ENCODE measurements at regions not wholly inside any gene's neighbourhood (a gene's known extent, or its start where the extent isn't known, plus 50 kb on each side); places are given as distances from the start of the nearest gene placed in this dataset.

GRCh38 chrX:148371291-148371690 is 129.1 kb upstream of the AFF2 start:
- TF ChIP-seq, protein P1, sequence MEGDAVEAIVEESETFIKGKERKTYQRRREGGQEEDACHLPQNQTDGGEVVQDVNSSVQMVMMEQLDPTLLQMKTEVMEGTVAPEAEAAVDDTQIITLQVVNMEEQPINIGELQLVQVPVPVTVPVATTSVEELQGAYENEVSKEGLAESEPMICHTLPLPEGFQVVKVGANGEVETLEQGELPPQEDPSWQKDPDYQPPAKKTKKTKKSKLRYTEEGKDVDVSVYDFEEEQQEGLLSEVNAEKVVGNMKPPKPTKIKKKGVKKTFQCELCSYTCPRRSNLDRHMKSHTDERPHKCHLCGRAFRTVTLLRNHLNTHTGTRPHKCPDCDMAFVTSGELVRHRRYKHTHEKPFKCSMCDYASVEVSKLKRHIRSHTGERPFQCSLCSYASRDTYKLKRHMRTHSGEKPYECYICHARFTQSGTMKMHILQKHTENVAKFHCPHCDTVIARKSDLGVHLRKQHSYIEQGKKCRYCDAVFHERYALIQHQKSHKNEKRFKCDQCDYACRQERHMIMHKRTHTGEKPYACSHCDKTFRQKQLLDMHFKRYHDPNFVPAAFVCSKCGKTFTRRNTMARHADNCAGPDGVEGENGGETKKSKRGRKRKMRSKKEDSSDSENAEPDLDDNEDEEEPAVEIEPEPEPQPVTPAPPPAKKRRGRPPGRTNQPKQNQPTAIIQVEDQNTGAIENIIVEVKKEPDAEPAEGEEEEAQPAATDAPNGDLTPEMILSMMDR (IDR thresholded peaks at IDR 0.05; ENCODE audit: insufficient read depth, low read depth, low read length, missing control alignments): no peak
- DNase-seq (ENCODE audit: low read depth): no peak
- no peak overlapping the region for H3K4me3 ChIP-seq (ENCODE audit: low read length)

GRCh38 chrX:148372925-148373324 is 127.5 kb upstream of the AFF2 start:
- DNase-seq (ENCODE audit: low read depth): no peak
- TF ChIP-seq, protein P1 (IDR thresholded peaks at IDR 0.05; ENCODE audit: insufficient read depth, low read depth, low read length, missing control alignments): no peak
- no peak overlapping the region for H3K4me3 ChIP-seq (ENCODE audit: low read length)

DNA sequence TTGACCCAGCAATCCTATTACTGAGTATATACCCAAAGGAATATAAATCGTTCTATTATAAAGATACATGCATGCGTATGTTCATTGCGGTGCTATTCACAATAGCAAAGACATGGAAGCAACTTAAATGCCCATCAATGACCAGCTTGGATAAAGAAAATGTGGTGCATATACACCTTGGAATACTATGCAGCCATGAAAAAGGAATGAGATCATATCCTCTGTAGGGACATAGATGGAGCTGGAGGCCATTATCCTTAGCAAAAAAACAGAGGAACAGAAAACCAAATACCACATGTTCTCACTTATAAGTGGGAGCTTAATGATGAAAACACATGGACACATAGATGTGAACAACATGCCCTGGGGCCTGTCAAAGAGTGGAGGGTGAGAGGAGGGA is 124.1 kb upstream of the AFF2 start:
- no peak overlapping the region for H3K4me3 ChIP-seq (ENCODE audit: low read length)
- no peak for DNase-seq (ENCODE audit: low read depth)
- TF ChIP-seq, protein P1 (IDR thresholded peaks at IDR 0.05; ENCODE audit: insufficient read depth, low read depth, low read length, missing control alignments): no peak

DNA sequence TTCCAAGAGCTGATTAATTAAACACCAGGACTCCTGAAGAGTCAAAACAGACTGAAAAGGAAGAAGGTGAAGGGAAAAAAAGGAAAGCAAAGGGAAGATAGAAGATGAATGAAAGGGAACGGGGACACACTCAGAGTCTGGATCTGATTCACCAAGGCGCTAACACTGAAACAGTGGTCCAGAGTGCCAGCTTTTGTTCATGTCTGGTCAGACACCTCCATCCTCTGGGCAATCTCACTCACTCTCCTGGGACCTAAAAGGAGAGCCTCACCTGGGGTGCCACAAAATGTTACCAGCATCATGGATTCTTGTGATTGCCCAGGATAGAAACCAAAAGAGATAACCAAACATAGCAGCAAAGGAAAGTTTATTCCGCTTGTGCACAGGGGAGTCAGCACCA is 120.3 kb upstream of the AFF2 start:
- no peak for DNase-seq (ENCODE audit: low read depth)
- TF ChIP-seq, protein P1 (IDR thresholded peaks at IDR 0.05; ENCODE audit: insufficient read depth, low read depth, low read length, missing control alignments): no peak
- no peak overlapping the region for H3K4me3 ChIP-seq (ENCODE audit: low read length)

GRCh38 chrX:148380650-148381561 is 119.5 kb upstream of the AFF2 start:
- no peak for DNase-seq (ENCODE audit: low read depth)
- H3K4me3 ChIP-seq (ENCODE audit: low read length): no peak overlapping the region
- TF ChIP-seq, protein P1 (IDR thresholded peaks at IDR 0.05; ENCODE audit: insufficient read depth, low read depth, low read length, missing control alignments): no peak

- TF ChIP-seq, protein P1 (IDR thresholded peaks at IDR 0.05; ENCODE audit: insufficient read depth, low read depth, low read length, missing control alignments): no peak
- no peak for DNase-seq (ENCODE audit: low read depth)
- H3K4me3 ChIP-seq (ENCODE audit: low read length): no peak overlapping the region
These were observed 118.8 kb upstream of the AFF2 start for GRCh38 chrX:148381603-148382002.

GRCh38 chrX:148382983-148383382 is 117.4 kb upstream of the AFF2 start:
- no peak overlapping the region for H3K4me3 ChIP-seq (ENCODE audit: low read length)
- TF ChIP-seq, protein P1 (IDR thresholded peaks at IDR 0.05; ENCODE audit: insufficient read depth, low read depth, low read length, missing control alignments): no peak
- DNase-seq (ENCODE audit: low read depth): no peak

Data from epithelial cell of esophagus (primary cell).